ENCODE measurements at regions not wholly inside any gene's neighbourhood (a gene's known extent, or its start where the extent isn't known, plus 50 kb on each side); places are given as distances from the start of the nearest gene placed in this dataset.

DNA sequence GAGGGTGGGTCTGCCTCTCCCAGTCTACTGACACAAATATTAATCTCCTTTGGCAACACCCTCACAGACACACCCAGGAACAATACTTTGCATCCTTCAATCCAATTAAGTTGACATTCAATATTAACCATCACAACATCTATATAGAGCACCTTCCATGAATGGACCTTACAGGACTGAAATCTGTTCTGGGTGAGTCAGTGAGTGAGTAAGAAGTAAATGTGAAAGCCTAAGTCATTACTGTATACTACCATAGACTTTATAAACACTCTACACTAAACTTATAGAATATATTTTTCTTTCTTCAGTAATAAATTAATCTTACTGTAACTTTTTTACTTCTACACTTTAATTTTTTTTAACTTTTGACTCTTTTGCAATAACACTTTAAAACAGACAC lies 993.8 kb upstream of the MAP3K7 start:
- no peak for DNase-seq (ENCODE audit: low spot score in 2 of 2)
- H3K4me3 ChIP-seq (ENCODE audit: low read depth, poor library complexity, severe bottlenecking): no peak overlapping the region

GRCh38 chr6:91575032-91575431 lies 988.2 kb upstream of the MAP3K7 start:
- intact Hi-C loops (cut with DNase I; ENCODE audit: low total_unique reads): no loop called here
- TF ChIP-seq, protein P1, sequence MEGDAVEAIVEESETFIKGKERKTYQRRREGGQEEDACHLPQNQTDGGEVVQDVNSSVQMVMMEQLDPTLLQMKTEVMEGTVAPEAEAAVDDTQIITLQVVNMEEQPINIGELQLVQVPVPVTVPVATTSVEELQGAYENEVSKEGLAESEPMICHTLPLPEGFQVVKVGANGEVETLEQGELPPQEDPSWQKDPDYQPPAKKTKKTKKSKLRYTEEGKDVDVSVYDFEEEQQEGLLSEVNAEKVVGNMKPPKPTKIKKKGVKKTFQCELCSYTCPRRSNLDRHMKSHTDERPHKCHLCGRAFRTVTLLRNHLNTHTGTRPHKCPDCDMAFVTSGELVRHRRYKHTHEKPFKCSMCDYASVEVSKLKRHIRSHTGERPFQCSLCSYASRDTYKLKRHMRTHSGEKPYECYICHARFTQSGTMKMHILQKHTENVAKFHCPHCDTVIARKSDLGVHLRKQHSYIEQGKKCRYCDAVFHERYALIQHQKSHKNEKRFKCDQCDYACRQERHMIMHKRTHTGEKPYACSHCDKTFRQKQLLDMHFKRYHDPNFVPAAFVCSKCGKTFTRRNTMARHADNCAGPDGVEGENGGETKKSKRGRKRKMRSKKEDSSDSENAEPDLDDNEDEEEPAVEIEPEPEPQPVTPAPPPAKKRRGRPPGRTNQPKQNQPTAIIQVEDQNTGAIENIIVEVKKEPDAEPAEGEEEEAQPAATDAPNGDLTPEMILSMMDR (IDR thresholded peaks at IDR 0.05): no peak
- no peak for TF ChIP-seq POLR2A (IDR thresholded peaks at IDR 0.05)
- no peak overlapping the region for H3K4me3 ChIP-seq (ENCODE audit: low read depth, poor library complexity, severe bottlenecking)
- DNase-seq (ENCODE audit: low spot score in 2 of 2): no peak
- WGBS, 2 donors: 90 to 97% methylated on average over 1 of the region's 1 CpG

More for the DNA sequence above, 993.8 kb upstream of the MAP3K7 start:
- intact Hi-C loops (cut with DNase I; ENCODE audit: low total_unique reads): no loop called here
- TF ChIP-seq, protein P1 (IDR thresholded peaks at IDR 0.05): no peak
- no peak for TF ChIP-seq POLR2A (IDR thresholded peaks at IDR 0.05)

- no peak for DNase-seq (ENCODE audit: low spot score in 2 of 2)
- TF ChIP-seq, protein P1 (IDR thresholded peaks at IDR 0.05): no peak
- TF ChIP-seq POLR2A (IDR thresholded peaks at IDR 0.05): no peak
- 67 to 70% methylated on average over 3 of the region's 3 CpGs for WGBS, 2 donors
- no peak overlapping the region for H3K4me3 ChIP-seq (ENCODE audit: low read depth, poor library complexity, severe bottlenecking)
- intact Hi-C loops (cut with DNase I; ENCODE audit: low total_unique reads): no loop called here
Measured at GRCh38 chr6:91573826-91574416, 987.0 kb upstream of the MAP3K7 start.

- no peak for DNase-seq (ENCODE audit: low spot score in 2 of 2)
Measured at GRCh38 chr6:91572878-91573277, 986.0 kb upstream of the MAP3K7 start.

GRCh38 chr6:91569071-91569470 lies 982.2 kb upstream of the MAP3K7 start:
- H3K4me3 ChIP-seq (ENCODE audit: low read depth, poor library complexity, severe bottlenecking): no peak overlapping the region
- no peak for TF ChIP-seq POLR2A (IDR thresholded peaks at IDR 0.05)
- TF ChIP-seq, protein P1 (IDR thresholded peaks at IDR 0.05): no peak
- WGBS, 2 donors: 66 to 82% methylated on average over 2 of the region's 2 CpGs
- intact Hi-C loops (cut with DNase I; ENCODE audit: low total_unique reads): no loop called here
- DNase-seq (ENCODE audit: low spot score in 2 of 2): no peak

More at GRCh38 chr6:91572878-91573277, 986.0 kb upstream of the MAP3K7 start:
- 50 to 60% methylated on average over 3 of the region's 3 CpGs for WGBS, 2 donors
- TF ChIP-seq, protein P1 (IDR thresholded peaks at IDR 0.05): no peak
- TF ChIP-seq POLR2A (IDR thresholded peaks at IDR 0.05): no peak
- intact Hi-C loops (cut with DNase I; ENCODE audit: low total_unique reads): no loop called here
- no peak overlapping the region for H3K4me3 ChIP-seq (ENCODE audit: low read depth, poor library complexity, severe bottlenecking)

- intact Hi-C loops (cut with DNase I; ENCODE audit: low total_unique reads): no loop called here
- DNase-seq (ENCODE audit: low spot score in 2 of 2): no peak
- no peak overlapping the region for H3K4me3 ChIP-seq (ENCODE audit: low read depth, poor library complexity, severe bottlenecking)
- no peak for TF ChIP-seq POLR2A (IDR thresholded peaks at IDR 0.05)
- TF ChIP-seq, protein P1 (IDR thresholded peaks at IDR 0.05): no peak
Measured at GRCh38 chr6:91566467-91566866, 979.6 kb upstream of the MAP3K7 start.
